ENCODE measurements at regions not wholly inside any gene's neighbourhood (a gene's known extent, or its start where the extent isn't known, plus 50 kb on each side); places are given as distances from the start of the nearest gene placed in this dataset.

- DNase-seq: no peak
These were observed 1186.5 kb upstream of the AUTS2 start for GRCh38 chr7:68411742-68412141.

- no peak for DNase-seq
These were observed 1183.4 kb upstream of the AUTS2 start for GRCh38 chr7:68414631-68415425.

GRCh38 chr7:68417002-68417401, 1181.3 kb upstream of the AUTS2 start:
- no peak for DNase-seq

- no peak for DNase-seq
These were observed 1180.6 kb upstream of the AUTS2 start for GRCh38 chr7:68417659-68418058.

- no peak for DNase-seq
These were observed 1177.7 kb upstream of the AUTS2 start for GRCh38 chr7:68420342-68421192.

GRCh38 chr7:68421712-68422111, 1176.6 kb upstream of the AUTS2 start:
- no peak for DNase-seq

- DNase-seq: no peak
These were observed 1176.0 kb upstream of the AUTS2 start for GRCh38 chr7:68422281-68422680.

GRCh38 chr7:68423356-68423755, 1174.9 kb upstream of the AUTS2 start:
- DNase-seq: no peak

GRCh38 chr7:68424658-68425297, 1173.5 kb upstream of the AUTS2 start:
- no peak for DNase-seq

- no peak for DNase-seq
These were observed 1172.9 kb upstream of the AUTS2 start for GRCh38 chr7:68425377-68425776.

GRCh38 chr7:68429411-68430117, 1168.7 kb upstream of the AUTS2 start:
- DNase-seq: no peak

GRCh38 chr7:68432585-68432984, 1165.7 kb upstream of the AUTS2 start:
- no peak for DNase-seq

GRCh38 chr7:68433462-68434070, 1164.7 kb upstream of the AUTS2 start:
- DNase-seq: no peak

GRCh38 chr7:68434857-68435256, 1163.4 kb upstream of the AUTS2 start:
- DNase-seq: no peak

- no peak for DNase-seq
These were observed 1160.3 kb upstream of the AUTS2 start for GRCh38 chr7:68438016-68438415.

GRCh38 chr7:68438811-68439210, 1159.5 kb upstream of the AUTS2 start:
- no peak for DNase-seq

- DNase-seq: no peak
These were observed 1158.4 kb upstream of the AUTS2 start for GRCh38 chr7:68439897-68440296.

- DNase-seq: no peak
These were observed 1157.4 kb upstream of the AUTS2 start for GRCh38 chr7:68440866-68441265.

GRCh38 chr7:68441645-68442044, 1156.6 kb upstream of the AUTS2 start:
- DNase-seq: no peak

GRCh38 chr7:68442931-68443631, 1155.2 kb upstream of the AUTS2 start:
- DNase-seq: no peak

- DNase-seq: no peak
These were observed 1154.2 kb upstream of the AUTS2 start for GRCh38 chr7:68444042-68444441.

- no peak for DNase-seq
These were observed 1153.3 kb upstream of the AUTS2 start for GRCh38 chr7:68444956-68445355.
